Type B pancreatic cell (in vitro differentiated cells): ENCODE measurements at regions not wholly inside any gene's neighbourhood (a gene's known extent, or its start where the extent isn't known, plus 50 kb on each side); places are given as distances from the start of the nearest gene placed in this dataset.

Source experiments
- DNase-seq: peaks from one replicate; pipeline ENCODE4 v3.0.0; 2021; ENCODE audit warnings: mixed read lengths; ENCODE audit not compliant: unreplicated experiment; ENCODE audit errors: extremely low spot score
- H3K27ac Mint-ChIP-seq: 2 replicates; pipeline ENCODE4 v1.8.0; 2021; ENCODE audit warnings: mild to moderate bottlenecking, mixed read lengths
- H3K27me3 Mint-ChIP-seq: 2 replicates; pipeline ENCODE4 v1.8.0; 2021; ENCODE audit warnings: mixed read lengths
- H3K36me3 Mint-ChIP-seq: 2 replicates; pipeline ENCODE4 v1.8.0; 2021; ENCODE audit warnings: mixed read lengths
- H3K4me1 Mint-ChIP-seq: one replicate; pipeline ENCODE4 v1.8.0; 2021; ENCODE audit warnings: mixed read lengths; ENCODE audit not compliant: unreplicated experiment
- H3K4me3 Mint-ChIP-seq: 2 replicates; pipeline ENCODE4 v1.8.0; 2021; ENCODE audit warnings: mild to moderate bottlenecking, mixed read lengths
- H3K9me3 Mint-ChIP-seq: 2 replicates; pipeline ENCODE4 v1.8.0; 2021; ENCODE audit warnings: mixed read lengths
- TF ChIP-seq, protein P1 (sequence below): fragments of 200-600 bp; sonication (generic); conservative IDR thresholded peaks from 2 replicates; pipeline ENCODE4 v1.5.0; 2021; ENCODE audit warnings: antibody characterized with exemption, mild to moderate bottlenecking

DNA sequence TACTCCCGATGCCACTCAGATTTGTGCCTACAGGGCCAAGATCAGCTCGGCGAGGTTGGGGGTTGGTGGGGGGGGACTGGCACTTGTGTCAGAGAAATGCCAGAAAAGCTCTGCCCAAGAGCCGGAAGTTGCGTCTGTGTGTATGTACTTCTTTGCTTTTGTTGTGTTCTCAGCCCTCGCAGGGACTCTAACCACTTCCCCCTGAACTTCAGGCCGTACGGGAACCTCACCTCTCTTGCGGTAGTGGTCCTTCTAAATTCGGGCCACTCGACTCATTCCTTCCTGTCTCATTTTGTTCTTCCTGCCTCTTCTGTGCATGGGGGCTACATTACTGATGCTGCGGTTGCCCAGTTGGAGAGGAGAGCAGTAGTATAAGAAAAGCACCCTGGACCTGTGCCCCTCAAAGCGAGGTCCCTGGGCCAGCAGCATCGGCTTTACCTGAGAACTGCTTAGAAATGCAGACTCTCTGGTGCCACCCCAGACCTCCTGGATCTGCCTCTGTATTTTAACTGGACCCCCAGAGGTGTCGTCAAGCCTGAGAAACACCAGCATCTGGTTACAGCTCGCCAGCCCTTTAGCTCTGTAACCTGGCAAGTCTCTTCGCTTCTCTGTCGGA lies 146.3 kb upstream of the RPS6KA3 start:
- DNase-seq: no peak
- Mint-ChIP-seq H3K4me3 (no peak overlapping the region), H3K9me3 (no peaks in the 10 kb centered on the region), H3K4me1 (no peaks in the 10 kb centered on the region), H3K27ac (no peak overlapping the region), H3K27me3 (no peaks in the 10 kb centered on the region), H3K36me3 (no peaks in the 10 kb centered on the region)
- TF ChIP-seq, protein P1, sequence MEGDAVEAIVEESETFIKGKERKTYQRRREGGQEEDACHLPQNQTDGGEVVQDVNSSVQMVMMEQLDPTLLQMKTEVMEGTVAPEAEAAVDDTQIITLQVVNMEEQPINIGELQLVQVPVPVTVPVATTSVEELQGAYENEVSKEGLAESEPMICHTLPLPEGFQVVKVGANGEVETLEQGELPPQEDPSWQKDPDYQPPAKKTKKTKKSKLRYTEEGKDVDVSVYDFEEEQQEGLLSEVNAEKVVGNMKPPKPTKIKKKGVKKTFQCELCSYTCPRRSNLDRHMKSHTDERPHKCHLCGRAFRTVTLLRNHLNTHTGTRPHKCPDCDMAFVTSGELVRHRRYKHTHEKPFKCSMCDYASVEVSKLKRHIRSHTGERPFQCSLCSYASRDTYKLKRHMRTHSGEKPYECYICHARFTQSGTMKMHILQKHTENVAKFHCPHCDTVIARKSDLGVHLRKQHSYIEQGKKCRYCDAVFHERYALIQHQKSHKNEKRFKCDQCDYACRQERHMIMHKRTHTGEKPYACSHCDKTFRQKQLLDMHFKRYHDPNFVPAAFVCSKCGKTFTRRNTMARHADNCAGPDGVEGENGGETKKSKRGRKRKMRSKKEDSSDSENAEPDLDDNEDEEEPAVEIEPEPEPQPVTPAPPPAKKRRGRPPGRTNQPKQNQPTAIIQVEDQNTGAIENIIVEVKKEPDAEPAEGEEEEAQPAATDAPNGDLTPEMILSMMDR: no peak

DNA sequence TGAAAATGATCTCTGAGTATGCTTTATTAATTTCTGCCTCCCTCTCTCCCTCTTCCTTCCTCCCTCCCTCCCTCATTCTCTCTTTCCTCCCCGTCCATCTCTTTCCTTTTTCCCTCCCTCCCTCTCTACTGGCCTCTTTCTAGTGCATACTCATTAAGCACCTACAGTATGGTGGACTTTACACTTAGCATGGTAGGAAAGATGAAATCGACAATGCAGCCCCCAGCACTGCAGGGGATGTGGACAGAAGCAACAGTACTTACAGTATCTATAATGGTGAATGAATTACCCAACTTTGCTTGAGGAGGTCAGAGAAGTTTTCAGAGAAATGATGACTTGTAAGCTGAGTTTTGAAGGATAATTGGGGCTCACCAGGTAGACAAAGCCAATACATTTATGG lies 143.8 kb upstream of the RPS6KA3 start:
- Mint-ChIP-seq H3K36me3 (no peaks in the 10 kb centered on the region), H3K9me3 (no peaks in the 10 kb centered on the region)

DNA sequence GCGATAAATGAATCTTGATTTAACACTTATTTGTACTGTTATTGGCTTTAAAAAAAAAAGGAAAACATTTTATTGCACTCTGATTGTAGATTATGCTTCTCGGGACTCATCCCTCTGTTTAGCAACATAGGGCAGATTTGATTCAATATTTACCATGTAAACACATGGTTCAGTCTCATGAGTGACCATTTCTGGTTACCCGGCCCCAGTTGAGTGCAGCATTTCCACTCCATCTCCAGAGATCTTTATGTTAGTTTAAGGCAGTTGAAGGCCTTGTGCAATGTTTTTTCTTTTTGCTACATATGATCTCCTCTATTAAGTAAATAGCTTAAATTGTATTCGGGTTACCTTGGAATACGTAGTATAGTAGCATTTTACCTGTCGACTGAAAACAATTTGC lies 143.3 kb upstream of the RPS6KA3 start:
- H3K27ac Mint-ChIP-seq: no peak overlapping the region
- no peaks in the 10 kb centered on the region for H3K4me1 Mint-ChIP-seq
- no peaks in the 10 kb centered on the region for H3K27me3 Mint-ChIP-seq
- DNase-seq: no peak
- H3K36me3 Mint-ChIP-seq: no peaks in the 10 kb centered on the region
- no peaks in the 10 kb centered on the region for H3K9me3 Mint-ChIP-seq
- H3K4me3 Mint-ChIP-seq: no peak overlapping the region
- TF ChIP-seq, protein P1: no peak

More for the DNA sequence above, 143.8 kb upstream of the RPS6KA3 start:
- TF ChIP-seq, protein P1: no peak
- DNase-seq: no peak
- no peaks in the 10 kb centered on the region for H3K27me3 Mint-ChIP-seq
- H3K4me1 Mint-ChIP-seq: no peaks in the 10 kb centered on the region
- H3K4me3 Mint-ChIP-seq: no peak overlapping the region
- no peak overlapping the region for H3K27ac Mint-ChIP-seq

DNA sequence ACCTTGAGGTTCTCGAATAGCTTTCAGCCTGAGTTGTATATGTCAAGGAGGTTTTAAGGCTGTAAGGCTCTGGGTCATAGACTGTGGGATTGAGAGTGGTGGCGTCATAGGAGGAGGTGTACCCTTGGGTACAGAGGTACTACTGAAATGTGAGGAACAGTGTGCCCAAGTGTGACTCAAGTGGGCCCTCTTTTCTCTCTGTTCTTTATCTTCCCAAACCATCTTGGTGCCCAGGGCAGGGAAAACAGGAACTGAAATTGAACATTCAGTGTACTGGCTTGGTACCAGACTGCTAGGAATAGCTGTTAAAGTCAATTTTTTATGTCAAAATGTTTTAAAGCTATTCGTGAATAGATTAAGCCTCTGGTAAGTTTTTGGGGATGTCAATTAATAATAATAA lies 136.2 kb upstream of the RPS6KA3 start:
- no peak for DNase-seq
- H3K36me3 Mint-ChIP-seq: no peaks in the 10 kb centered on the region
- H3K4me3 Mint-ChIP-seq: no peak overlapping the region
- no peak overlapping the region for H3K27ac Mint-ChIP-seq
- H3K27me3 Mint-ChIP-seq: no peaks in the 10 kb centered on the region
- H3K9me3 Mint-ChIP-seq: no peaks in the 10 kb centered on the region
- H3K4me1 Mint-ChIP-seq: no peaks in the 10 kb centered on the region
- TF ChIP-seq, protein P1: no peak

DNA sequence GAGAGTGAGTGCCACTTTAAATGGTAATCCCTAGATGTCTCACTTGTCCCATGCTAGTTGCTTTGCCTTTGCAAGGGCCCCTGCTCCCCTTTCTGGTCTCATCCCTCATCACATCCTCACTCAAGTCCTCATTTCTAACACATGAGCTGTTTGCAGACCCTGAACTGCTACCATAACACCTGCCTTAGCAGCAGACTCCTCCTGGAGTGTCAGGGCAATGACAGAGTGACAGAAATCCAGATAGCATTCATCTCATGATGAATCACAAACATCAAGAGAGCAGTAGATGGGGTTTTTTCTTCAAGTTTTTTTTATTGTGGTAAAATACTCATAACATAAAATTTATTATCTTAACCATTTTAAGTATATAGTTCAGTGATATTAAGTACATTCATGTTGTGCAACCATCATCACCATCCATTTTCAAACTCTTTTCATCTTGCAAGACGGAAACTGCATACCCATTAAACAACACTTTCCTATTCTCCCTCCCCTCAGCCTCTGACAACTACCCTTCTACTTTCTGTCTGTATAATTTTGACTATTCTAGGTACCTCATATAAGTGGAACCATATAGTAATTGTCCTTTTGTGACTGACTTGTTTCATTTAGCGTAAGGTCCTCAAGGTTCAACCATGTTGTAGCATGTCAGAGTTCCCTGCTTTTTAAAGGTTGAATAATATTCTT lies 133.2 kb upstream of the RPS6KA3 start:
- Mint-ChIP-seq H3K9me3 (no peaks in the 10 kb centered on the region), H3K4me3 (no peak overlapping the region), H3K36me3 (no peaks in the 10 kb centered on the region), H3K27ac (no peak overlapping the region), H3K27me3 (no peaks in the 10 kb centered on the region), H3K4me1 (no peaks in the 10 kb centered on the region)
- DNase-seq: no peak
- TF ChIP-seq, protein P1: no peak
